Daoy (cell line): ENCODE measurements at regions not wholly inside any gene's neighbourhood (a gene's known extent, or its start where the extent isn't known, plus 50 kb on each side); places are given as distances from the start of the nearest gene placed in this dataset.
A peak's percentile ranks its signal among the peaks of the same experiment; 100 is the strongest.

Experiments
- DNase-seq: peaks from one replicate; pipeline ENCODE4 v3.0.0-alpha.2; 2015; ENCODE audit warnings: low read depth

GRCh38 chr6:165877773-165878172 is 214.7 kb upstream of the PDE10A start:
- no peak for DNase-seq

- DNase-seq, result no peak
Measured at GRCh38 chr6:165877192-165877591, 214.2 kb upstream of the PDE10A start.

GRCh38 chr6:165876588-165876987 is 213.5 kb upstream of the PDE10A start:
- no peak for DNase-seq

- no peak for DNase-seq
Measured at GRCh38 chr6:165875946-165876345, 212.9 kb upstream of the PDE10A start.

GRCh38 chr6:165873976-165874375 is 210.9 kb upstream of the PDE10A start:
- no peak for DNase-seq

GRCh38 chr6:165872811-165873210 is 209.8 kb upstream of the PDE10A start:
- no peak for DNase-seq

GRCh38 chr6:165872311-165872710 is 209.3 kb upstream of the PDE10A start:
- no peak for DNase-seq

- DNase-seq, result no peak
Measured at GRCh38 chr6:165871571-165871970, 208.5 kb upstream of the PDE10A start.

GRCh38 chr6:165869526-165869925 is 206.5 kb upstream of the PDE10A start:
- no peak for DNase-seq

- DNase-seq, result no peak
Measured at GRCh38 chr6:165864925-165865324, 201.9 kb upstream of the PDE10A start.

- DNase-seq, result no peak
Measured at GRCh38 chr6:165864218-165864617, 201.2 kb upstream of the PDE10A start.

GRCh38 chr6:165863801-165864200 is 200.8 kb upstream of the PDE10A start:
- DNase-seq, result no peak

GRCh38 chr6:165862813-165863212 is 199.8 kb upstream of the PDE10A start:
- DNase-seq, result no peak

GRCh38 chr6:165861226-165861625 is 198.2 kb upstream of the PDE10A start:
- no peak for DNase-seq

- no peak for DNase-seq
Measured at GRCh38 chr6:165858586-165858985, 195.5 kb upstream of the PDE10A start.

- DNase-seq, result no peak
Measured at GRCh38 chr6:165855856-165856255, 192.8 kb upstream of the PDE10A start.

GRCh38 chr6:165854863-165855593 is 192.0 kb upstream of the PDE10A start:
- no peak for DNase-seq

- DNase-seq, result no peak
Measured at GRCh38 chr6:165854061-165854862, 191.2 kb upstream of the PDE10A start.

- no peak for DNase-seq
Measured at GRCh38 chr6:165852676-165853075, 189.6 kb upstream of the PDE10A start.

- peak; percentile 54 for DNase-seq
Measured at GRCh38 chr6:165850434-165851019, 187.5 kb upstream of the PDE10A start.

GRCh38 chr6:165849534-165850430 is 186.7 kb upstream of the PDE10A start:
- DNase-seq, result no peak

- DNase-seq, result no peak
Measured at GRCh38 chr6:165848086-165848426, 185.0 kb upstream of the PDE10A start.
